ENCODE measurements at regions not wholly inside any gene's neighbourhood (a gene's known extent, or its start where the extent isn't known, plus 50 kb on each side); places are given as distances from the start of the nearest gene placed in this dataset.

- no peak for DNase-seq (ENCODE audit: low read depth in 1 of 2, low spot score in 1 of 2)
- Histone ChIP-seq H3K27me3 (ENCODE audit: insufficient read depth, poor library complexity, severe bottlenecking) (no peaks in the 10 kb centered on the region), H3K27ac (replicated peaks) (no peak overlapping the region), H3K4me3 (replicated peaks; ENCODE audit: insufficient read depth, low read length) (no peak overlapping the region)
- no peak for TF ChIP-seq CTCF (IDR thresholded peaks at IDR 0.05; ENCODE audit: insufficient read depth, low read length)
- no peak for TF ChIP-seq SPI1 (IDR thresholded peaks at IDR 0.05; ENCODE audit: borderline replicate concordance, low read depth)
- TF ChIP-seq REST (IDR thresholded peaks at IDR 0.05; ENCODE audit: insufficient replicate concordance, low read depth) = no peak
- no peak for TF ChIP-seq GABPA (IDR thresholded peaks at IDR 0.05; ENCODE audit: low read depth)
- TF ChIP-seq POLR2AphosphoS5 (IDR thresholded peaks at IDR 0.05; ENCODE audit: low read depth) = no peak
Measured at GRCh38 chr1:55662875-55663274, 447.7 kb upstream of the USP24 start.

- DNase-seq (ENCODE audit: low read depth in 1 of 2, low spot score in 1 of 2) = no peak
- no peak for TF ChIP-seq POLR2AphosphoS5 (IDR thresholded peaks at IDR 0.05; ENCODE audit: low read depth)
- TF ChIP-seq GABPA (IDR thresholded peaks at IDR 0.05; ENCODE audit: low read depth) = no peak
- TF ChIP-seq REST (IDR thresholded peaks at IDR 0.05; ENCODE audit: insufficient replicate concordance, low read depth) = no peak
- TF ChIP-seq SPI1 (IDR thresholded peaks at IDR 0.05; ENCODE audit: borderline replicate concordance, low read depth) = no peak
- no peak for TF ChIP-seq CTCF (IDR thresholded peaks at IDR 0.05; ENCODE audit: insufficient read depth, low read length)
- no peak overlapping the region for H3K27ac ChIP-seq (replicated peaks)
- no peaks in the 10 kb centered on the region for H3K27me3 ChIP-seq (ENCODE audit: insufficient read depth, poor library complexity, severe bottlenecking)
- H3K4me3 ChIP-seq (replicated peaks; ENCODE audit: insufficient read depth, low read length) = no peak overlapping the region
Measured at GRCh38 chr1:55658917-55659316, 443.8 kb upstream of the USP24 start.

GRCh38 chr1:55654750-55655149 lies 439.6 kb upstream of the USP24 start:
- H3K27ac ChIP-seq (replicated peaks) = no peak overlapping the region
- DNase-seq (ENCODE audit: low read depth in 1 of 2, low spot score in 1 of 2) = no peak
- TF ChIP-seq GABPA (IDR thresholded peaks at IDR 0.05; ENCODE audit: low read depth) = no peak
- TF ChIP-seq CTCF (IDR thresholded peaks at IDR 0.05; ENCODE audit: insufficient read depth, low read length) = no peak
- TF ChIP-seq SPI1 (IDR thresholded peaks at IDR 0.05; ENCODE audit: borderline replicate concordance, low read depth) = no peak
- TF ChIP-seq REST (IDR thresholded peaks at IDR 0.05; ENCODE audit: insufficient replicate concordance, low read depth) = no peak
- TF ChIP-seq POLR2AphosphoS5 (IDR thresholded peaks at IDR 0.05; ENCODE audit: low read depth) = no peak

More at GRCh38 chr1:55654750-55655149, 439.6 kb upstream of the USP24 start:
- H3K4me3 ChIP-seq (replicated peaks; ENCODE audit: insufficient read depth, low read length) = no peak overlapping the region
- peaks cover 2% of the 10 kb centered on the region for H3K27me3 ChIP-seq (ENCODE audit: insufficient read depth, poor library complexity, severe bottlenecking)
